ENCODE measurements at regions not wholly inside any gene's neighbourhood (a gene's known extent, or its start where the extent isn't known, plus 50 kb on each side); places are given as distances from the start of the nearest gene placed in this dataset.
"Not testable (repeated sequence)": the region's sequence is repeated elsewhere in the genome, so short reads cannot be mapped to it uniquely, and the experiment has no call there.

DNA sequence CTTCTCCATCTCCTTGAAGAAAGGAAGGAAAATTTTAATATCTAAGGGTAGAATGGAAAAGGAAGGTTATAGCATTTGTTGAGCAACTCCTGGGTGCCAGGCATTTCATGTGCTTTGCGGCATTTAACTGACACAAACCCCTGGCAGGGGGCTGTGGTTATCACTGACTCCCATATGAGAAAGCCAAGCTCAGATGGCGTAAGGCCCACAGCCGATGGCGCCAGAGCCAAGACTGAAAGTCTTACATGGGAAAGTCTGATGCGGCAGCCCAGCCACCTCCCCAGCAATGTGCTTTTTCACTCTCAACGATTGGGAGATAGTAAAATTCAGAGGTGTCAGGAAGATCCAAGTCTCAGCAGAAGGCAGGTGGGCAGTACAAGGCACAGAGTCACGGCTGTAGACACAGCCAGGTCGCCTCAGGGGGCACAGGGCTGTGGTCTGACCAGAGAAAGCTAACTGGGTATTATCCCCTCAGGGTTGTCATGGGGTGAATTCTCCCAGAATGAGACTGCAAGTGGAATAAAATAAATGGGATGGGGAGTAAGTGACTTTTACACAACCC is 324.2 kb upstream of the NCKAP5 start:
- Mint-ChIP-seq H3K27me3 (ENCODE audit: insufficient read depth, unreplicated experiment) (no peaks in the 10 kb centered on the region), H3K4me1 (ENCODE audit: low read depth, unreplicated experiment) (peaks cover 7% of the 10 kb centered on the region), H3K4me3 (ENCODE audit: unreplicated experiment) (no peak overlapping the region), H3K36me3 (ENCODE audit: insufficient read depth, unreplicated experiment) (no peaks in the 10 kb centered on the region), H3K27ac (ENCODE audit: unreplicated experiment) (no peak overlapping the region), H3K9me3 (ENCODE audit: unreplicated experiment) (no peaks in the 10 kb centered on the region)
- TF ChIP-seq, protein P1, sequence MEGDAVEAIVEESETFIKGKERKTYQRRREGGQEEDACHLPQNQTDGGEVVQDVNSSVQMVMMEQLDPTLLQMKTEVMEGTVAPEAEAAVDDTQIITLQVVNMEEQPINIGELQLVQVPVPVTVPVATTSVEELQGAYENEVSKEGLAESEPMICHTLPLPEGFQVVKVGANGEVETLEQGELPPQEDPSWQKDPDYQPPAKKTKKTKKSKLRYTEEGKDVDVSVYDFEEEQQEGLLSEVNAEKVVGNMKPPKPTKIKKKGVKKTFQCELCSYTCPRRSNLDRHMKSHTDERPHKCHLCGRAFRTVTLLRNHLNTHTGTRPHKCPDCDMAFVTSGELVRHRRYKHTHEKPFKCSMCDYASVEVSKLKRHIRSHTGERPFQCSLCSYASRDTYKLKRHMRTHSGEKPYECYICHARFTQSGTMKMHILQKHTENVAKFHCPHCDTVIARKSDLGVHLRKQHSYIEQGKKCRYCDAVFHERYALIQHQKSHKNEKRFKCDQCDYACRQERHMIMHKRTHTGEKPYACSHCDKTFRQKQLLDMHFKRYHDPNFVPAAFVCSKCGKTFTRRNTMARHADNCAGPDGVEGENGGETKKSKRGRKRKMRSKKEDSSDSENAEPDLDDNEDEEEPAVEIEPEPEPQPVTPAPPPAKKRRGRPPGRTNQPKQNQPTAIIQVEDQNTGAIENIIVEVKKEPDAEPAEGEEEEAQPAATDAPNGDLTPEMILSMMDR (IDR thresholded peaks at IDR 0.05; ENCODE audit: insufficient read depth in 1 of 2, low read depth in 1 of 2, low read length in 1 of 2, severe bottlenecking in 1 of 2, unreplicated experiment in 1 of 2) = no peak
- DNase-seq = no peak
- intact Hi-C loops (cut with micrococcal nuclease; ENCODE audit: unreplicated experiment) = no loop called here
- ChIA-PET CTCF (no interaction called here), POLR2A (no interaction called here)
- H3K4me1 ChIP-seq = peaks cover 4% of the 10 kb centered on the region
- H3K27me3 ChIP-seq (replicated peaks; ENCODE audit: control insufficient read depth, insufficient read depth, low read length) = no peaks in the 10 kb centered on the region
- no TSS peak for BruUV-seq (replicated peaks)
- H3K36me3 ChIP-seq (ENCODE audit: control insufficient read depth, insufficient read depth, low read length) = no peaks in the 10 kb centered on the region
- peaks cover 4% of the 10 kb centered on the region; the same call in 1 of the 2 replicates for H3K9me3 ChIP-seq
- no peak overlapping the region for H3K4me3 ChIP-seq (ENCODE audit: low read depth, low read length)

DNA sequence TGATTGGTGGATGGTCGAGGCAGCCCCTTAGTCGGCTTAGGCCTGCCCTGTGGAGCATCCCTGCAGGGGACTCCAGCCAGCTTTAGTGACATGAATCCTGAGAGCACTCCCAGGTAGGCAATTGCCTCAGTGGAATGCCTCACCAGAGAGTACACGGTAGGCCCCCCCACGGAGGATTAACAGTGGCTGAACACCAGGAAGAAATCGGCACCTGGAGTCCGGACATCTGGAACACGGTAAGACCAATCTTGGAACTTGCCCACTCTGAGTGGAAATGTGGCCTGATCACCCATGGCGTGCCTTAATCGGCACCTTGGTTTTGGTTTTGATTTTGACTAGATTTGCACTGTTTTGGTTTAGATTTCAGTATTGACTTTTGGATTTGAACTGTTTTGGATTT is 326.2 kb upstream of the NCKAP5 start:
- peaks cover 4% of the 10 kb centered on the region; the same call in 1 of the 2 replicates for H3K9me3 ChIP-seq
- Mint-ChIP-seq H3K27ac (ENCODE audit: unreplicated experiment) (no peak overlapping the region), H3K27me3 (ENCODE audit: insufficient read depth, unreplicated experiment) (no peaks in the 10 kb centered on the region), H3K4me1 (ENCODE audit: low read depth, unreplicated experiment) (no peaks in the 10 kb centered on the region), H3K9me3 (ENCODE audit: unreplicated experiment) (no peaks in the 10 kb centered on the region), H3K4me3 (ENCODE audit: unreplicated experiment) (no peak overlapping the region), H3K36me3 (ENCODE audit: insufficient read depth, unreplicated experiment) (no peaks in the 10 kb centered on the region)
- BruUV-seq (replicated peaks) = no TSS peak
- intact Hi-C loops (cut with micrococcal nuclease; ENCODE audit: unreplicated experiment) = no loop called here
- 0 out of 2 replicates have a peak, but pooled peaks cover 1% of the 10 kb centered on the region for H3K36me3 ChIP-seq (ENCODE audit: control insufficient read depth, insufficient read depth, low read length)
- H3K4me3 ChIP-seq (ENCODE audit: low read depth, low read length) = no peak overlapping the region
- no peaks in the 10 kb centered on the region for H3K4me1 ChIP-seq
- ChIA-PET CTCF (no interaction called here), POLR2A (no interaction called here)
- no peak for DNase-seq
- TF ChIP-seq, protein P1 (IDR thresholded peaks at IDR 0.05; ENCODE audit: insufficient read depth in 1 of 2, low read depth in 1 of 2, low read length in 1 of 2, severe bottlenecking in 1 of 2, unreplicated experiment in 1 of 2) = no peak
- H3K27me3 ChIP-seq (replicated peaks; ENCODE audit: control insufficient read depth, insufficient read depth, low read length) = no peaks in the 10 kb centered on the region; the same call in 1 of the 2 replicates

- H3K36me3 ChIP-seq (ENCODE audit: control insufficient read depth, insufficient read depth, low read length); H3K27ac Mint-ChIP-seq (ENCODE audit: unreplicated experiment); H3K27me3 ChIP-seq (replicated peaks; ENCODE audit: control insufficient read depth, insufficient read depth, low read length); DNase-seq; H3K4me1 ChIP-seq; H3K9me3 ChIP-seq; H3K4me3 ChIP-seq (ENCODE audit: low read depth, low read length); H3K27me3 Mint-ChIP-seq (ENCODE audit: insufficient read depth, unreplicated experiment); H3K4me3 Mint-ChIP-seq (ENCODE audit: unreplicated experiment); H3K4me1 Mint-ChIP-seq (ENCODE audit: low read depth, unreplicated experiment); POLR2A ChIA-PET; H3K36me3 Mint-ChIP-seq (ENCODE audit: insufficient read depth, unreplicated experiment); BruUV-seq (replicated peaks); intact Hi-C loops (cut with micrococcal nuclease; ENCODE audit: unreplicated experiment): not testable (repeated sequence)
- peaks cover 12% of the 10 kb centered on the region for H3K9me3 Mint-ChIP-seq (ENCODE audit: unreplicated experiment)
- CTCF ChIA-PET = interaction anchor here (0.6 kb wide), 1 partner anchor 64 kb away, joined by 4 read pairs; no protein-coding TSS in a partner anchor
Measured at GRCh38 chr2:133897838-133898237, 329.6 kb upstream of the NCKAP5 start.
